ENCODE measurements at regions not wholly inside any gene's neighbourhood (a gene's known extent, or its start where the extent isn't known, plus 50 kb on each side); places are given as distances from the start of the nearest gene placed in this dataset.

- in situ Hi-C loops (cut with MboI; ENCODE audit: low sequenced_read_pairs, unreplicated experiment), result no loop called here
- DNase-seq (ENCODE audit: low spot score), result no peak
- TF ChIP-seq CTCF (IDR thresholded peaks at IDR 0.05; ENCODE audit: borderline replicate concordance, control extremely low read depth, extremely low read depth, insufficient read depth, missing control alignments), result no peak
These were observed 78.3 kb upstream of the IRX1 start for GRCh38 chr5:3517348-3517747.

GRCh38 chr5:3512361-3513095 lies 83.1 kb upstream of the IRX1 start:
- in situ Hi-C loops (cut with MboI; ENCODE audit: low sequenced_read_pairs, unreplicated experiment), result no loop called here
- TF ChIP-seq CTCF (IDR thresholded peaks at IDR 0.05; ENCODE audit: borderline replicate concordance, control extremely low read depth, extremely low read depth, insufficient read depth, missing control alignments), result no peak
- no peak for DNase-seq (ENCODE audit: low spot score)

GRCh38 chr5:3511934-3512333 lies 83.7 kb upstream of the IRX1 start:
- TF ChIP-seq CTCF (IDR thresholded peaks at IDR 0.05; ENCODE audit: borderline replicate concordance, control extremely low read depth, extremely low read depth, insufficient read depth, missing control alignments), result no peak
- in situ Hi-C loops (cut with MboI; ENCODE audit: low sequenced_read_pairs, unreplicated experiment), result no loop called here
- DNase-seq (ENCODE audit: low spot score), result no peak

GRCh38 chr5:3511519-3511918 lies 84.1 kb upstream of the IRX1 start:
- DNase-seq (ENCODE audit: low spot score), result no peak
- TF ChIP-seq CTCF (IDR thresholded peaks at IDR 0.05; ENCODE audit: borderline replicate concordance, control extremely low read depth, extremely low read depth, insufficient read depth, missing control alignments), result no peak
- in situ Hi-C loops (cut with MboI; ENCODE audit: low sequenced_read_pairs, unreplicated experiment), result no loop called here

- in situ Hi-C loops (cut with MboI; ENCODE audit: low sequenced_read_pairs, unreplicated experiment), result no loop called here
- TF ChIP-seq CTCF (IDR thresholded peaks at IDR 0.05; ENCODE audit: borderline replicate concordance, control extremely low read depth, extremely low read depth, insufficient read depth, missing control alignments), result no peak
- no peak for DNase-seq (ENCODE audit: low spot score)
These were observed 84.8 kb upstream of the IRX1 start for GRCh38 chr5:3510642-3511417.

- no peak for TF ChIP-seq CTCF (IDR thresholded peaks at IDR 0.05; ENCODE audit: borderline replicate concordance, control extremely low read depth, extremely low read depth, insufficient read depth, missing control alignments)
- in situ Hi-C loops (cut with MboI; ENCODE audit: low sequenced_read_pairs, unreplicated experiment), result no loop called here
- DNase-seq (ENCODE audit: low spot score), result no peak
These were observed 86.3 kb upstream of the IRX1 start for GRCh38 chr5:3509290-3509689.
